NK-92 treated with Interleukin-12 subunit alpha and Interleukin-12 subunit beta, amount 100 ng/mL, for 24 hours (cell line): ENCODE measurements at regions not wholly inside any gene's neighbourhood (a gene's known extent, or its start where the extent isn't known, plus 50 kb on each side); places are given as distances from the start of the nearest gene placed in this dataset.

Experiments used
- DNase-seq: peaks from one replicate; lab custom pipeline; 2025; lab: John Stamatoyannopoulos, UW

DNA sequence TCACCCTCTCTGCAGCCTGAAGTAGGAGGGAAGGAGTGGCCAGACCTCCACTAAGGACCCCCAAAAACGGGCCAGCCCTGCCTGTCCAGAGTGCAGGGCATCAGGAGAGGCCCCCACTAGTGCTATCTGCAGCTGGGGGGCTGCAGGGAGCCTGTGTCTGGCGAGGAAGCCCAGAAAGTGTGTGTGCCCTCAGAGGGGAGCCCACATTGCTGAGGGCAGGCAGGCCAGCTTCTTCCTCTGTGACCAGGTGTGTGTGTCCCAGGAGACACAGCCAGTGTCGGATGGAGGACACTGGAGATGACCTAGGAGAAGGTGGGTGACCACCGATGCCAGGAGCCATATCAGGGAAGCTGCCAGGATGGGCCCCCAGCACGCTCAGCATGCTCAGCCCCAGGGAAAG, 218.7 kb downstream of the IRX2 start:
- DNase-seq: no peak

GRCh38 chr5:2531318-2531717, 220.2 kb downstream of the IRX2 start:
- DNase-seq: no peak

DNA sequence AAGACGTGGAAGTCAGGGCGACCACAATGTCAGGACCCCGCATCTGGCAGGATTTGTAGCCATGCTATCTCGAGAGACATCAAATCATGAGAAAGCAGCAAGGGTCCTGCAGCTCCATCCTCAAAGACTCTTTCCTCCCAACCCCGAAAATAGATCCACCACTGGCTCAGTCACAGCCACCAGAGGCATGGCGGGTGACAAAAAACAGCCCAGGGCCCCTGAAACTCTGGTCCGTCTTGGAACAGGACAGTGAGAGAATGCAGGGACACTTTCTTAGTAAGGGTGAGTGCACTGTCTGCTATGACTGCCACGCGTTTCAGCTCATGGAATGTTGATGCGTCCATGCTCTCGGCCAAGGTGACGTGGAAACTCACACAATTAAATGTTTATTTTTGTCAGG, 220.9 kb downstream of the IRX2 start:
- DNase-seq: no peak

DNA sequence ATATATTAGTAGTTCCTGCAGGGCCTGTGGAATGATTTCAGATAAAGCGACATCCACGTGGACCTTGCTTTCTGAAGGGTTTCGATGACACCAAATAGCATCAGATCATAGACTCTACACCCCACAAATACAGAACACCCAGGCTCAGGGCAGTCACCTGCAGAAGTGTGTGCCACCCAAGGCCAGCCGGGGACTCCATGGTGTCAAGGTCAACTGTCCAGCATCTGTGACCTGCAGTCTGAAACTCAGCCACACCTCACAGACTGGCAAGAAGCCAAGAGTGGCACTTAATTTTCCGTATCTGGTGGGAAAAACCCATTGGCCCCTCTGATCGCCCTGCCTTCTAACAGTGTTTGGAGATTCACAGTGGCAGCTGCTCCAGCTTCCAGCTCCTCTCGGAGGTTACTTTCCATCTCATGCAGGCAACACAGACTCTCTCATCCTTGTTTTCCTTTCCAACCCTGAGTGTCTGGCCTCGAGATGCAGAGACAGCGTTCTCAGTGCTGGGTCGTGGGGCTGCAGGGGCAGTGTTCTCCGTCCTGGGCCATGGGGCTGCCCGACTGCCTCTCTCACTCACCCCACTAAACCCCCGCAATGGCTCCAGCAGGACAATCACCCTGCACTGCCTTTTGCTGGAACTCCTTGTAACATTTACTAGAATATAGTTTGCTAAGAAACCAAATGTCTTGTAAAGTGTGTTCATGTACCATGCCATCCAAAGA, 221.9 kb downstream of the IRX2 start:
- no peak for DNase-seq

GRCh38 chr5:2525351-2525750, 226.1 kb downstream of the IRX2 start:
- no peak for DNase-seq

DNA sequence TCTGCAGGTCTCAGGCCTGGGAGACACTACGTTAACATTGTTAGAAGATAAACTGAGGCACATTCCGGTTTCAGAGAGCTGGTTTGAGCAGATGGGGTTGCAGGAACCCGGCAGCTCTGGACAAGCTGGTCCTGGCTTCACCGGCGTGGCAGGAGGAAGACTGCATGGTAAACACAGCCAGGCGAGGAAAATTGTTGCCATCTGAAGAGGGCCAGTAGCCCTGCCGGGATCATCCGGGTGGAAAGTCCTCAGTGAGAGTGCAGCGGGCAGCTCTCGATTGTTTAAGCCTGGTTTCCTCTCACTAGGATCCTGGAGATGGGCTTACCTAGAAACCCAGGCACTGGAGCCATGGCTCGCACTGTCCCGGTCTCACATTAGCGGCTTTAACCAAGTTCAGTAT, 226.9 kb downstream of the IRX2 start:
- DNase-seq: no peak

DNA sequence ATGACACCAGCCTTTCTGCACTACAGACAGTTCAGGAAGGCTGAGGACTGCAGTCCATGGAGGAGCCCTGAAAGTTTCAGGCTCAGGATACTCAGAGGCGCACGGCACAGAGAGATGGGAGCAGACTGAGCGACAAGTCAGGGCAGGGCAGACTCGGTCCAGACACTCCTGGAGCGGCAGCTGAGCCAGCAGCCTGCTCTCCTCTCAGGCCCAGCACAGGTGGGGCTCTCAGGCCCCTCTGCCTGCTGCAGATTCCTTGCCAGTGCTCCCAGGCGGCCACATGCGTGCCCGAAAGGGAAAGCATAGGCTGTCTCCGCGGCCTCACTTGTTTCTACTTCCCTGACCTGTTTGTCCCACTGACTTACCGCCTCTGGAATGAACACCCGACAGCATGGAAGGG, 228.3 kb downstream of the IRX2 start:
- no peak for DNase-seq

- DNase-seq: no peak
Measured at GRCh38 chr5:2522372-2522771, 229.1 kb downstream of the IRX2 start.

GRCh38 chr5:2519153-2519552, 232.3 kb downstream of the IRX2 start:
- DNase-seq: no peak

DNA sequence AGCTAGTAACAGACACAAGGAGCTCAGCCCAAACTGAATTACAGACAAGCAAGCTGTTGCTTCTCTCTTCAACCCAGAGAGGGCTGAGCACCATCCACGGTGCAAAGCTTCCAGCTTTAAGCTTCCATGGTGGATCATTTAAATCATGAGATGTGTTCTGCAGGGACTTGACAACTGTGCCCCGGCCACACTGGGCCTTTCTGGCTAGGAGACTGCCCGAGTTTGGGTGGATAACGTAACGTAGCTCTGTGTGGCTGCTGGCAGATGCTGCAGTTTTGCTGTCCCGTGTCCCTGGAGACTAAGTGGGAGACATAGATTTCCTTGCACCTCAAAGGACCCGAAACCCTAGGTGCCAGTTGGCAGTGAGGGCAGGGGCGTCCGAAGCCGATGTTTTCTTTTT, 234.0 kb downstream of the IRX2 start:
- DNase-seq: no peak

- DNase-seq: no peak
Measured at GRCh38 chr5:2515180-2515764, 236.2 kb downstream of the IRX2 start.

GRCh38 chr5:2514484-2514883, 237.0 kb downstream of the IRX2 start:
- DNase-seq: no peak

DNA sequence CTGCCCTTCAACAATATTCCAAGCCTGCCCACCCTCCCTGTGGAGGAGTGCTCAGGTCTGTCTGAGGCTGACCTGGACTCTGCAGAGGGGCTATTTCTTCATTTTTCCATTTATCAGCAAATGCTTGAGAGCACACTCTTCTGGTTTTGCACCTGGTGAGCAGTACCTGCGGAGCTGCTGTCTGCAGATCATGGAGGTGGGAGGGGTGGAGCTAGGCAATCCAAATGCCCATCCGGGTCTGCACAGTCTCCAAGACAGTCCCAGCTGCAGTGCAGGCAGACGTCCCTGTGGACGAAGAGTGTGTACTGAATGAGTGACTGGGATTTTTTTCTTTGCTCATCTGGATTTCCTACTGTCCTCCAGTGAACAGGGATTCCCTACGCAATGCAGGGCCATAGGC, 239.8 kb downstream of the IRX2 start:
- no peak for DNase-seq

- DNase-seq: no peak
Measured at GRCh38 chr5:2511126-2511525, 240.4 kb downstream of the IRX2 start.

DNA sequence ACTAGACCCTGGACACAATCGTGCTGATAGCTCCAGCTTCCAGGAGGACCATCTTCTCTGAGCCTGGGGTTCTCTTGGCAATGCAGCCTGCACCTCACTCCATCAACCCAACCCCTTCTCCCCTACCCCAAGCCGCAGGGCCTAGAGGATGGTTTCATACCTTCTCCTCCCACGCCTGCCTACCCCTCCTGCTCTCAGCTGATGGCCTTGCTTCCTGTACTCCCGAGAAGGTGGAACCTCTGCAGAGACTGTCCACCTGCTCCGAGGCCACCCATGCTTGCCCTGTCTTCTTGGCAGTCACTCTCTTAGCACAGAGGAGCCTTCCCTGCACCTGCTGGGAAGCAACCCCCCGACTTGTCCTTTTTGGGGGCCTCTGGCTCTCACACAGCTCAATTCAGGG, 241.9 kb downstream of the IRX2 start:
- no peak for DNase-seq

DNA sequence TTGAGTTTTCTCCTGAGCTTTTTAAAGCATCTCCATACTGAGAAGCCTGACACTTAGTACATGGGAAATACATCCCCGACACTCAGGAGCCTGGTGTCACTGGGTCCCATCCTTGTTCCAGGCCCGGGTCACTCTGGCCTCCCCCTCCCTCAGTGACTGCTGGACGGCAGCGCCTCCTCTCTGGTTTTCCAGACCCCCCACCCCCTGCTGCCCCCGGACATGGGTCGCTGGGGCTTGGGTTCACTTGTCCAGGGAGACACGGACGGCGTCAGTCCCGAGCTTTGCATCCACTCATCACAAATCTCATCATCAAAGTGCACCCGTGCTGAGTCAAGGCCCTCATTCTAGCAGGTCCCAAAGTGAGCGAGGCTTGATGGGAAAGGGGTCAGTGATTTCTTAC, 243.0 kb downstream of the IRX2 start:
- DNase-seq: no peak

DNA sequence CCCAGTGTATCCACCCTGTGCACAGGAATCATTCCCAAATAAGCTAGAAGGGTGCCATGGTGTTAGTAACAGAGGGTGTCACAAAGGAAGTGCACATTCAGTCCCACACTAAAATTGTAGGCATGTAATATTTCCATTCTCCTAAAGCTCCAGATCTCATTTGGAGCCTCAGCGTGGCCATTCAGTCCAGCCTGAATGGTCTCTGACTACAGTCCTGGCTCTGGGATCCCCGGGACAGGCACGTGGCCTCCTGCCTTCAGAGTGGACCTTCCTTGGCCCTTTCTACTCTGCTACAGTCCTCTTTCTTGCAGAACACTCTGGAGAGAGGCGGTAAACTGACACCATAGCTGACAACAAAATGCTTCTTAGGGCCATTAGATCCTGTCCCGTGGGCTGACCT, 243.9 kb downstream of the IRX2 start:
- DNase-seq: no peak

- no peak for DNase-seq
Measured at GRCh38 chr5:2506603-2507002, 244.9 kb downstream of the IRX2 start.

- no peak for DNase-seq
Measured at GRCh38 chr5:2505217-2505616, 246.3 kb downstream of the IRX2 start.

- no peak for DNase-seq
Measured at GRCh38 chr5:2502970-2503594, 248.4 kb downstream of the IRX2 start.

GRCh38 chr5:2499917-2500316, 251.6 kb downstream of the IRX2 start:
- no peak for DNase-seq

DNA sequence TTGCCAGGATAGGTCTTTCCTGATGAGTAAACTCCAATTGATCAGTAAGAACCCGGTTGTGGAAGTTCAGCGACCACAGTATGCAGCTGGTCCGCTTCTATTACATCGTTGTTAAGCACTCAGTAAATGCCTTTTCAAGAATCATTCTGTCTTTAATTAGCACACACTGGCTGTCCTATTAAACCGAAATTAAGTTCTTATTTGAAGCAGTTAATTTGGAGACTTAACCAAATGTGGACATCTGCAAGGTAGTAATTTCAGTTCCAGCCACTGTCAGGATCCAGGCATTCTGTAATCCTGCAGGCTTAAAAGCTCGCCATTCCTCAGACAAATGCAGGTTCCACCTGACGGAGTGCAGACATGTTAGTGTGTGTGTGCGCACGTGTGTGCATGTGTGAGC, 254.6 kb downstream of the IRX2 start:
- no peak for DNase-seq

GRCh38 chr5:2496126-2496525, 255.4 kb downstream of the IRX2 start:
- no peak for DNase-seq

DNA sequence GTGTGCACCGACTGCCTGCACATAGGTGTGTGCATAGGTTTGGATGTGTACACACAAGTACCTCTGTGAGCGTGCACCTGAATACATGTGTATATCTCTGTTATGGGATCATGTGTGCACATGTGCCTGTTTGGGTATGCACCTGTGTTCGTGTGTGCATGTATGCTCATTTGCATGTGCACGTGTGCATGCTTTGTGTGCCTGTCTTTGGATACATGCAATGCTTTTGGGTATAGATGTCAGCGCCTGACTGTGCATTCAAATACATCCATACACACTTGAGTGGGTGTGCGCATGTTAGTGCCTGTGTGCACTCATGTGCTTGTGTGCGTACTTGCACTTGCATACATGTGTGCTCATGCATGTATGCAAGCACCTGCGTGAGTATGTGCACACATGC, 258.1 kb downstream of the IRX2 start:
- no peak for DNase-seq
